ENCODE measurements at regions not wholly inside any gene's neighbourhood (a gene's known extent, or its start where the extent isn't known, plus 50 kb on each side); places are given as distances from the start of the nearest gene placed in this dataset.

DNA sequence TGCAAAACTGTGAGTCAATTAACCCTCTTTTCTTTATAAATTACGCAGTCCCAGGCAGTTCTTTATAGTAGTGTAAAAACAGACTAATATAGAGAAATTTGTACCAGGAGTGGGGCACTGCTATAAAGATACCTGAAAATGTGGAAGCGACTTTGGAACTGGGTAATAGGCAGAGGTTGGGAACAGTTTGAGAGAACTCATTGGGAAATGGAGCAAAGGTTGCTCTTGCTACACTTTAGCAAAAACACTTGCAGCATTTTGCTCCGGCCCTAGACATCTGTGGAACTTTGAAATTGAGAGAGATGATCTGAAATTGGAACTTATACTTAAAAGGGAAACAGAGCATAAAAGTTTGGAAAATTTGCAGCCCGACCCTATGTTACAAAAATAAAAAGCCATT, 810.9 kb downstream of the LTN1 start:
- no peak for TF ChIP-seq CTCF (IDR thresholded peaks at IDR 0.05)
- TF ChIP-seq POLR2A (IDR thresholded peaks at IDR 0.05): no peak
- no peak for TF ChIP-seq EP300 (IDR thresholded peaks at IDR 0.05)
